WTC11 (cell line): ENCODE measurements at regions not wholly inside any gene's neighbourhood (a gene's known extent, or its start where the extent isn't known, plus 50 kb on each side); places are given as distances from the start of the nearest gene placed in this dataset.
"Not testable (repeated sequence)": the region's sequence is repeated elsewhere in the genome, so short reads cannot be mapped to it uniquely, and the experiment has no call there.

Experiments
- ATAC-seq: fragments of 200-7000 bp; cut with Tn5 transposase; 2 replicates; pipeline ENCODE4 v1.10.0; 2021; ENCODE audit warnings: mild to moderate bottlenecking, moderate library complexity
- CTCF ChIA-PET: fragments of 300-600 bp; sonication (Branson Sonifier 250); formaldehyde crosslinking; loops from one replicate; lab custom pipeline; 2021; ENCODE audit warnings: antibody characterized with exemption; lab: Charles Lee
- POLR2A ChIA-PET: fragments of 350-600 bp; sonication (Branson Sonifier 250); formaldehyde crosslinking; loops from one replicate; lab custom pipeline; 2021; ENCODE audit warnings: antibody characterized with exemption; lab: Charles Lee
- DNase-seq: peaks from one replicate; pipeline ENCODE4 v3.0.0; 2021; ENCODE audit warnings: low spot score
- H3K27ac Mint-ChIP-seq: 2 replicates; pipeline ENCODE4 v1.8.0; 2021; ENCODE audit warnings: mixed read lengths
- H3K27me3 Mint-ChIP-seq: 2 replicates; pipeline ENCODE4 v1.8.0; 2021; ENCODE audit warnings: low read depth, mild to moderate bottlenecking, moderate library complexity, mixed read lengths
- H3K36me3 Mint-ChIP-seq: 2 replicates; pipeline ENCODE4 v1.8.0; 2021; ENCODE audit warnings: mixed read lengths
- H3K4me1 Mint-ChIP-seq: 2 replicates; pipeline ENCODE4 v1.8.0; 2022; ENCODE audit warnings: mixed read lengths
- H3K4me3 Mint-ChIP-seq: 2 replicates; pipeline ENCODE4 v1.8.0; 2021; ENCODE audit warnings: mild to moderate bottlenecking, moderate library complexity, mixed read lengths
- H3K9me3 Mint-ChIP-seq: 2 replicates; pipeline ENCODE4 v1.8.0; 2021; ENCODE audit warnings: mixed read lengths
- CREM ChIP-seq: sonication (generic); formaldehyde crosslinking; IDR thresholded peaks from 2 replicates; pipeline ENCODE4 v1.8.1; 2022; ENCODE audit warnings: mild to moderate bottlenecking, missing genetic modification reagents, moderate library complexity
- ELF4 ChIP-seq: sonication (generic); formaldehyde crosslinking; IDR thresholded peaks from 2 replicates; pipeline ENCODE4 v1.8.1; 2022; ENCODE audit warnings: low read depth, mild to moderate bottlenecking, moderate library complexity, missing genetic modification reagents
- ESRRA ChIP-seq: sonication (generic); formaldehyde crosslinking; IDR thresholded peaks from 2 replicates; pipeline ENCODE4 v1.8.1; 2022; ENCODE audit warnings: mild to moderate bottlenecking, missing genetic modification reagents, borderline replicate concordance
- JUN ChIP-seq: sonication (generic); formaldehyde crosslinking; IDR thresholded peaks from 2 replicates; pipeline ENCODE4 v1.8.0; 2023; ENCODE audit warnings: mild to moderate bottlenecking, missing genetic modification reagents
- MYBL2 ChIP-seq: sonication (generic); formaldehyde crosslinking; IDR thresholded peaks from 2 replicates; pipeline ENCODE4 v1.8.1; 2023; ENCODE audit warnings: mild to moderate bottlenecking, moderate library complexity, missing genetic modification reagents
- PRRX2 ChIP-seq: fragments of 250-450 bp; sonication (Bioruptor Pico); IDR thresholded peaks from 2 replicates; pipeline ENCODE4 v1.8.0; 2021; ENCODE audit warnings: mild to moderate bottlenecking
- RELA ChIP-seq: sonication (generic); formaldehyde crosslinking; IDR thresholded peaks from 2 replicates; pipeline ENCODE4 v1.8.1; 2022; ENCODE audit warnings: missing genetic modification reagents, mild to moderate bottlenecking, borderline replicate concordance
- RORB ChIP-seq: fragments of 250-450 bp; sonication (Bioruptor Pico); IDR thresholded peaks from 2 replicates; pipeline ENCODE4 v1.9.0; 2021; ENCODE audit warnings: mild to moderate bottlenecking
- TCF7 ChIP-seq: sonication (generic); formaldehyde crosslinking; IDR thresholded peaks from 2 replicates; pipeline ENCODE4 v1.8.0; 2022; ENCODE audit warnings: mild to moderate bottlenecking, low read depth, missing genetic modification reagents, moderate library complexity
- TP53 ChIP-seq: sonication (generic); formaldehyde crosslinking; IDR thresholded peaks from 2 replicates; pipeline ENCODE4 v1.8.1; 2023; ENCODE audit warnings: mild to moderate bottlenecking, missing genetic modification reagents
- ZNF219 ChIP-seq: sonication (generic); formaldehyde crosslinking; IDR thresholded peaks from 2 replicates; pipeline ENCODE4 v1.8.0; 2023; ENCODE audit warnings: missing genetic modification reagents, mild to moderate bottlenecking, borderline replicate concordance
- ZNF232 ChIP-seq: sonication (generic); formaldehyde crosslinking; IDR thresholded peaks from 2 replicates; pipeline ENCODE4 v1.8.0; 2022; ENCODE audit warnings: mild to moderate bottlenecking, missing genetic modification reagents
- TF ChIP-seq, protein P1 (sequence below): sonication (generic); formaldehyde crosslinking; IDR thresholded peaks from 2 replicates; pipeline ENCODE4 v1.8.0; 2022; ENCODE audit warnings: mild to moderate bottlenecking, missing genetic modification reagents
- TF ChIP-seq, protein P2 (sequence below): sonication (generic); formaldehyde crosslinking; conservative IDR thresholded peaks from 2 replicates; pipeline ENCODE4 v1.8.1; 2022; ENCODE audit warnings: mild to moderate bottlenecking, missing genetic modification reagents
- TF ChIP-seq, protein P3 (sequence below): sonication (generic); formaldehyde crosslinking; IDR thresholded peaks from 2 replicates; pipeline ENCODE4 v1.8.0; 2022; ENCODE audit warnings: mild to moderate bottlenecking, missing genetic modification reagents
- TF ChIP-seq, protein P4 (sequence below): sonication (generic); formaldehyde crosslinking; IDR thresholded peaks from 2 replicates; pipeline ENCODE4 v1.8.0; 2022; ENCODE audit warnings: mild to moderate bottlenecking, missing genetic modification reagents
- TF ChIP-seq, protein P5 (sequence below): sonication (generic); formaldehyde crosslinking; IDR thresholded peaks from 2 replicates; pipeline ENCODE4 v1.8.0; 2023; ENCODE audit warnings: missing genetic modification reagents, mild to moderate bottlenecking, borderline replicate concordance
- TF ChIP-seq, protein P6 (sequence below): sonication (generic); formaldehyde crosslinking; IDR thresholded peaks from 2 replicates; pipeline ENCODE4 v1.8.1; 2023; ENCODE audit warnings: mild to moderate bottlenecking, missing genetic modification reagents, borderline replicate concordance

DNA sequence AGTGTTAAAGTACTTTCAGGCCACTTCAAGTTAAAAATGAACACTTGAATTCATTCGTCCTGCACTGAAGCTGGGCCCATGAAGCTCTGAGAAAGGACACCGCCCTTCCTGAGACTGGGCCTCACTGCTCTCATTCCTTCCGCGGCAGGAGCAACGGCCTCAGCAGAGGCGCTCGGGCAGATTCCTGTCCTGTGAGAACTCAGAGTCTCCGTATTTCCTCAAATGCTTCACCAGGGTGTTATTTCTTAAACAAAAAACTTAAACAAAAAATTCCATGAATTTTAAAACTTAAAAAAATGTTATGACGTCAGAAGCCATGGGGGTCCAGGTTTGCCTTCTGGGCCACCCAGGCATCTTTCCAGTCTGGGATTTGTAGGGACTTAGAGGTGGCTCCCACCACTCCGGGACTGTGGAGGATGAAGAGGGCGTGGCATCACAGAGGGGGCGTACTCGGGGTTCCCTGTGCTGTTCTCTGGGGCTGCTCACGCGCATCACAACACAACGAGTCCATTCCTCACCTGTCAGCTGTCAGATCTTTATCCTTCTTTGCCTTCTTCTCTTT, 115.9 kb upstream of the ASB18 start:
- Mint-ChIP-seq H3K4me3 (no peak overlapping the region), H3K36me3 (no peaks in the 10 kb centered on the region), H3K27me3 (no peaks in the 10 kb centered on the region; the same call in 1 of the 2 replicates), H3K27ac (no peak overlapping the region), H3K4me1 (no peaks in the 10 kb centered on the region), H3K9me3 (no peaks in the 10 kb centered on the region)
- ChIA-PET POLR2A (no interaction called here), CTCF (no interaction called here)
- TF ChIP-seq CREM (CRISPR knock-in tag), result no peak
- no peak for TF ChIP-seq ZNF219 (CRISPR knock-in tag)
- TF ChIP-seq, protein P1, sequence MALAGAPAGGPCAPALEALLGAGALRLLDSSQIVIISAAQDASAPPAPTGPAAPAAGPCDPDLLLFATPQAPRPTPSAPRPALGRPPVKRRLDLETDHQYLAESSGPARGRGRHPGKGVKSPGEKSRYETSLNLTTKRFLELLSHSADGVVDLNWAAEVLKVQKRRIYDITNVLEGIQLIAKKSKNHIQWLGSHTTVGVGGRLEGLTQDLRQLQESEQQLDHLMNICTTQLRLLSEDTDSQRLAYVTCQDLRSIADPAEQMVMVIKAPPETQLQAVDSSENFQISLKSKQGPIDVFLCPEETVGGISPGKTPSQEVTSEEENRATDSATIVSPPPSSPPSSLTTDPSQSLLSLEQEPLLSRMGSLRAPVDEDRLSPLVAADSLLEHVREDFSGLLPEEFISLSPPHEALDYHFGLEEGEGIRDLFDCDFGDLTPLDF (CRISPR knock-in tag), result no peak
- no peak for TF ChIP-seq TP53 (CRISPR knock-in tag)
- TF ChIP-seq ESRRA (CRISPR knock-in tag), result no peak
- no peak for TF ChIP-seq JUN (CRISPR knock-in tag)
- TF ChIP-seq RELA, result no peak
- TF ChIP-seq, protein P2, sequence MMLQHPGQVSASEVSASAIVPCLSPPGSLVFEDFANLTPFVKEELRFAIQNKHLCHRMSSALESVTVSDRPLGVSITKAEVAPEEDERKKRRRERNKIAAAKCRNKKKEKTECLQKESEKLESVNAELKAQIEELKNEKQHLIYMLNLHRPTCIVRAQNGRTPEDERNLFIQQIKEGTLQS, result no peak
- TF ChIP-seq, protein P3, sequence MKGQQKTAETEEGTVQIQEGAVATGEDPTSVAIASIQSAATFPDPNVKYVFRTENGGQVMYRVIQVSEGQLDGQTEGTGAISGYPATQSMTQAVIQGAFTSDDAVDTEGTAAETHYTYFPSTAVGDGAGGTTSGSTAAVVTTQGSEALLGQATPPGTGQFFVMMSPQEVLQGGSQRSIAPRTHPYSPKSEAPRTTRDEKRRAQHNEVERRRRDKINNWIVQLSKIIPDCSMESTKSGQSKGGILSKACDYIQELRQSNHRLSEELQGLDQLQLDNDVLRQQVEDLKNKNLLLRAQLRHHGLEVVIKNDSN, result no peak
- TF ChIP-seq PRRX2 (CRISPR knock-in tag), result no peak
- TF ChIP-seq, protein P4, sequence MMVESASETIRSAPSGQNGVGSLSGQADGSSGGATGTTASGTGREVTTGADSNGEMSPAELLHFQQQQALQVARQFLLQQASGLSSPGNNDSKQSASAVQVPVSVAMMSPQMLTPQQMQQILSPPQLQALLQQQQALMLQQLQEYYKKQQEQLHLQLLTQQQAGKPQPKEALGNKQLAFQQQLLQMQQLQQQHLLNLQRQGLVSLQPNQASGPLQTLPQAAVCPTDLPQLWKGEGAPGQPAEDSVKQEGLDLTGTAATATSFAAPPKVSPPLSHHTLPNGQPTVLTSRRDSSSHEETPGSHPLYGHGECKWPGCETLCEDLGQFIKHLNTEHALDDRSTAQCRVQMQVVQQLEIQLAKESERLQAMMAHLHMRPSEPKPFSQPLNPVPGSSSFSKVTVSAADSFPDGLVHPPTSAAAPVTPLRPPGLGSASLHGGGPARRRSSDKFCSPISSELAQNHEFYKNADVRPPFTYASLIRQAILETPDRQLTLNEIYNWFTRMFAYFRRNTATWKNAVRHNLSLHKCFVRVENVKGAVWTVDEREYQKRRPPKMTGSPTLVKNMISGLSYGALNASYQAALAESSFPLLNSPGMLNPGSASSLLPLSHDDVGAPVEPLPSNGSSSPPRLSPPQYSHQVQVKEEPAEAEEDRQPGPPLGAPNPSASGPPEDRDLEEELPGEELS (CRISPR knock-in tag), result no peak
- TF ChIP-seq, protein P5, sequence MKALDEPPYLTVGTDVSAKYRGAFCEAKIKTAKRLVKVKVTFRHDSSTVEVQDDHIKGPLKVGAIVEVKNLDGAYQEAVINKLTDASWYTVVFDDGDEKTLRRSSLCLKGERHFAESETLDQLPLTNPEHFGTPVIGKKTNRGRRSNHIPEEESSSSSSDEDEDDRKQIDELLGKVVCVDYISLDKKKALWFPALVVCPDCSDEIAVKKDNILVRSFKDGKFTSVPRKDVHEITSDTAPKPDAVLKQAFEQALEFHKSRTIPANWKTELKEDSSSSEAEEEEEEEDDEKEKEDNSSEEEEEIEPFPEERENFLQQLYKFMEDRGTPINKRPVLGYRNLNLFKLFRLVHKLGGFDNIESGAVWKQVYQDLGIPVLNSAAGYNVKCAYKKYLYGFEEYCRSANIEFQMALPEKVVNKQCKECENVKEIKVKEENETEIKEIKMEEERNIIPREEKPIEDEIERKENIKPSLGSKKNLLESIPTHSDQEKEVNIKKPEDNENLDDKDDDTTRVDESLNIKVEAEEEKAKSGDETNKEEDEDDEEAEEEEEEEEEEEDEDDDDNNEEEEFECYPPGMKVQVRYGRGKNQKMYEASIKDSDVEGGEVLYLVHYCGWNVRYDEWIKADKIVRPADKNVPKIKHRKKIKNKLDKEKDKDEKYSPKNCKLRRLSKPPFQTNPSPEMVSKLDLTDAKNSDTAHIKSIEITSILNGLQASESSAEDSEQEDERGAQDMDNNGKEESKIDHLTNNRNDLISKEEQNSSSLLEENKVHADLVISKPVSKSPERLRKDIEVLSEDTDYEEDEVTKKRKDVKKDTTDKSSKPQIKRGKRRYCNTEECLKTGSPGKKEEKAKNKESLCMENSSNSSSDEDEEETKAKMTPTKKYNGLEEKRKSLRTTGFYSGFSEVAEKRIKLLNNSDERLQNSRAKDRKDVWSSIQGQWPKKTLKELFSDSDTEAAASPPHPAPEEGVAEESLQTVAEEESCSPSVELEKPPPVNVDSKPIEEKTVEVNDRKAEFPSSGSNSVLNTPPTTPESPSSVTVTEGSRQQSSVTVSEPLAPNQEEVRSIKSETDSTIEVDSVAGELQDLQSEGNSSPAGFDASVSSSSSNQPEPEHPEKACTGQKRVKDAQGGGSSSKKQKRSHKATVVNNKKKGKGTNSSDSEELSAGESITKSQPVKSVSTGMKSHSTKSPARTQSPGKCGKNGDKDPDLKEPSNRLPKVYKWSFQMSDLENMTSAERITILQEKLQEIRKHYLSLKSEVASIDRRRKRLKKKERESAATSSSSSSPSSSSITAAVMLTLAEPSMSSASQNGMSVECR (CRISPR knock-in tag), result no peak
- TF ChIP-seq, protein P6, sequence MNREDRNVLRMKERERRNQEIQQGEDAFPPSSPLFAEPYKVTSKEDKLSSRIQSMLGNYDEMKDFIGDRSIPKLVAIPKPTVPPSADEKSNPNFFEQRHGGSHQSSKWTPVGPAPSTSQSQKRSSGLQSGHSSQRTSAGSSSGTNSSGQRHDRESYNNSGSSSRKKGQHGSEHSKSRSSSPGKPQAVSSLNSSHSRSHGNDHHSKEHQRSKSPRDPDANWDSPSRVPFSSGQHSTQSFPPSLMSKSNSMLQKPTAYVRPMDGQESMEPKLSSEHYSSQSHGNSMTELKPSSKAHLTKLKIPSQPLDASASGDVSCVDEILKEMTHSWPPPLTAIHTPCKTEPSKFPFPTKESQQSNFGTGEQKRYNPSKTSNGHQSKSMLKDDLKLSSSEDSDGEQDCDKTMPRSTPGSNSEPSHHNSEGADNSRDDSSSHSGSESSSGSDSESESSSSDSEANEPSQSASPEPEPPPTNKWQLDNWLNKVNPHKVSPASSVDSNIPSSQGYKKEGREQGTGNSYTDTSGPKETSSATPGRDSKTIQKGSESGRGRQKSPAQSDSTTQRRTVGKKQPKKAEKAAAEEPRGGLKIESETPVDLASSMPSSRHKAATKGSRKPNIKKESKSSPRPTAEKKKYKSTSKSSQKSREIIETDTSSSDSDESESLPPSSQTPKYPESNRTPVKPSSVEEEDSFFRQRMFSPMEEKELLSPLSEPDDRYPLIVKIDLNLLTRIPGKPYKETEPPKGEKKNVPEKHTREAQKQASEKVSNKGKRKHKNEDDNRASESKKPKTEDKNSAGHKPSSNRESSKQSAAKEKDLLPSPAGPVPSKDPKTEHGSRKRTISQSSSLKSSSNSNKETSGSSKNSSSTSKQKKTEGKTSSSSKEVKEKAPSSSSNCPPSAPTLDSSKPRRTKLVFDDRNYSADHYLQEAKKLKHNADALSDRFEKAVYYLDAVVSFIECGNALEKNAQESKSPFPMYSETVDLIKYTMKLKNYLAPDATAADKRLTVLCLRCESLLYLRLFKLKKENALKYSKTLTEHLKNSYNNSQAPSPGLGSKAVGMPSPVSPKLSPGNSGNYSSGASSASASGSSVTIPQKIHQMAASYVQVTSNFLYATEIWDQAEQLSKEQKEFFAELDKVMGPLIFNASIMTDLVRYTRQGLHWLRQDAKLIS (CRISPR knock-in tag), result no peak
- TF ChIP-seq TCF7 (CRISPR knock-in tag), result no peak
- no peak for TF ChIP-seq MYBL2 (CRISPR knock-in tag)
- TF ChIP-seq ELF4, result no peak
- no peak for TF ChIP-seq RORB
- no peak for TF ChIP-seq ZNF232 (CRISPR knock-in tag)
- no peak for DNase-seq
- no peak for ATAC-seq

DNA sequence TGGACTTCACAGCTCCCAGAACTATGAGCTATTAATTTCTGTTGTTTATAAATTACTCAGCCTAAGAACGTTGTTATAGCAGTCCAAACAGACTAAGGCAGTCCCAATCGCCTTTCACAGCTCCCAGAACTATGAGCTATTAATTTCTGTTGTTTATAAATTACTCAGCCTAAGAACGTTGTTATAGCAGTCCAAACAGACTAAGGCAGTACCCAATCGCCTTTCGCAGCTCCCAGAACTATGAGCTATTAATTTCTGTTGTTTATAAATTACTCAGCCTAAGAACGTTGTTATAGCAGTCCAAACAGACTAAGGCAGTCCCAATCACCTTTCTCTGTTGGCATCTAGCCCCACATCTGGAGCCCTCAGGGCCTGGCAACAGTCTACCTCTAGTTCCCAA, 117.0 kb upstream of the ASB18 start:
- H3K4me3 Mint-ChIP-seq, H3K9me3 Mint-ChIP-seq, H3K36me3 Mint-ChIP-seq, H3K27me3 Mint-ChIP-seq, H3K27ac Mint-ChIP-seq, DNase-seq, H3K4me1 Mint-ChIP-seq, CTCF ChIA-PET, ATAC-seq, POLR2A ChIA-PET: not testable (repeated sequence)

DNA sequence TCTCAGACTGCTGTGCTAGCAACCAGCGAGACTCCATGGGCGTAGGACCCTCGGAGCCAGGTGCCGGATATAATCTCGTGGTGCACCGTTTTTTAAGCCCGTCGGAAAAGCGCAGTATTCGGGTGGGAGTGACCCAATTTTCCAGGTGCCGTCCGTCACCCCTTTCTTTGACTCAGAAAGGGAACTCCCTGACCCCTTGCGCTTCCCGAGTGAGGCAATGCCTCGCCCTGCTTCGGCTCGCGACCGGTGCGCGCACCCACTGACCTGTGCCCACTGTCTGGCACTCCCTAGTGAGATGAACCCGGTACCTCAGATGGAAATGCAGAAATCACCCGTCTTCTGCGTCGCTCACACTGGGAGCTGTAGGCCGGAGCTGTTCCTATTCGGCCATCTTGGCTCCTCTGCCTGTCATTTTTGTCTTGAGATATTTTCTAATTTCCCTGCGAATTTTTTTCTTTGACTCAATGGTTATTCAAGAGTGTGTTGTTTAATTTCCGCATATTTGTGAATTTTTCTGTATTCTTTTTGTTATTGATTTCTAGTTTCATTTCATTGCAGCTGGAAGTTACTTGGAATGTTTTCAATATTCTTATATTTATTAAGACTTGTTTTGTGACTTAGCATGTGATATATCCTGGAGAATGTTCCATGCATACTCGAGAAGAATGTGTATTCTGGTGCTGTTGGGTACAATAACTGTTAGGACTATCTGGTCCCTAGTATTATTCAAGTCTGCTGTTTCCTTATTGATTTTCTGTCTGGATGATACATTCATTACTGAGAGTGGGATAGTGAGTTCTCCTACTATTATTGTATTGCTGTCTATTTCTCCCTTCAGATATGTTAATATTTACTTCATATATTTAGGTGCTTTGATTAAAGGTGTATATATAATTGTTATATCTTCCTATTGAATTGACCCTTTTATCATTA, 125.3 kb upstream of the ASB18 start:
- Mint-ChIP-seq H3K4me1 (peaks cover 18% of the 10 kb centered on the region), H3K27ac (peak overlapping the region; percentile 95), H3K4me3 (peak overlapping the region; percentile 81)
- H3K9me3 Mint-ChIP-seq, ATAC-seq, H3K36me3 Mint-ChIP-seq, CTCF ChIA-PET, DNase-seq, POLR2A ChIA-PET, H3K27me3 Mint-ChIP-seq: not testable (repeated sequence)
